AG20443 (cell line): ENCODE measurements at regions not wholly inside any gene's neighbourhood (a gene's known extent, or its start where the extent isn't known, plus 50 kb on each side); places are given as distances from the start of the nearest gene placed in this dataset.
"Not testable (repeated sequence)": the region's sequence is repeated elsewhere in the genome, so short reads cannot be mapped to it uniquely, and the experiment has no call there.

Source experiments
- DNase-seq: peaks from one replicate; pipeline ENCODE4 v3.0.0; 2012; ENCODE audit warnings: low spot score, mixed read lengths

DNA sequence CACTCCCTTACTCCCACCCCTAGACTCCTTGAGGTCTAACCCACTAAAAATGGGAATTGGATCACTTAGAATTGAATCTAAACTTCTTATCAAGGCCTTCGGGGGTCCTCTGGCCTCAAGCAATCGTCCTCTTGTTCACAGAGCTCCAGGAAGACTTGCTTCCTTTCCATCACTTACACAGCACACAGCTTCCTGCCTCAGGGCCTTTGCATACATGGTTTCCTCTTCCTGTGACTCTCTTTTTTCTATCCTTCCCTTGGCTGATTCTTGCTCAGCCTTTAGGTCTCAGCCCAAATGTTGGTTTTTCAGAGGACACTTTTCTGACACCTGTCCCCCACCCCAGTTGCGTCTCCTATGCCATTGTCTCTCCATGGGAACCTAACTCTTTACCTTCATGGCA lies 50.0 kb upstream of the ALDH1B1 start:
- DNase-seq, result no peak

DNA sequence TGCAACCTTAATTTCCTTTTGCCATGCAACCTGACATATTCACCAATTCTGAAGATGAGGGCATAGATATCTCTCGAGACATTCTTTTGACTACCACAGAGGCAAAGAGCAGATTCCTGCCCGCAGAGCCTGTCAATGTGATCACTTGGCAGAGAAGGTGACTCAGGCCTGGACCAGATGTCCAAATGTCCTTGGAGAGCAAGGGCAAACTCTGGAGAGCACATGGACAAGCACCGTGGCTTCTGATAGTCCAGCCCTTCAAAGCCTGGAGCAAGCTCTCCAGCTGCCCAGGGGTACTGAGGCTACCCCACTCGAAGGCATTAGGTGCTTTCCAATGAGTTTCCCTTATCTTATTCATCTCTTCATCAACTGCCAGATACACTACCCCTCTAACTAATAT lies 50.4 kb upstream of the ALDH1B1 start:
- peak; percentile 36 for DNase-seq

DNA sequence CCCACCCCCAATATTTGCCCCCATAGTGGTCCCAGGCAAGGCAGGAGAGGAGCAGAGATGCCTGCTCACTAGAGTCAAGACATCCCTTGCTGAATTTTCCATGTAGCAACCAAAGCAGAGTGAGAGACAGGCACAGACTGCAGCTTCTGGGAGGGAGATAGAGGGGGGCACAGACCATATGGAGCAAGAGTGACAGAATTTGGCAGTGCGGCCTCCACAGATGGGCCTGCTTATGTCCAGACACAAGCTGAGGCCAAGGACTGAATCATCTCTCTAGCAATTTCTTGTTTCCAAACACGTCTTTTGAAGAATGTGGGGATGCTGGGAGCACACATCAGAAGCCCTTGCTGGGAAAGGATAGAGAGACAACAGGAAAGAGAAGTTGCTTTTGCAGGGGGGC lies 53.0 kb upstream of the ALDH1B1 start:
- DNase-seq, result peak; percentile 90

DNA sequence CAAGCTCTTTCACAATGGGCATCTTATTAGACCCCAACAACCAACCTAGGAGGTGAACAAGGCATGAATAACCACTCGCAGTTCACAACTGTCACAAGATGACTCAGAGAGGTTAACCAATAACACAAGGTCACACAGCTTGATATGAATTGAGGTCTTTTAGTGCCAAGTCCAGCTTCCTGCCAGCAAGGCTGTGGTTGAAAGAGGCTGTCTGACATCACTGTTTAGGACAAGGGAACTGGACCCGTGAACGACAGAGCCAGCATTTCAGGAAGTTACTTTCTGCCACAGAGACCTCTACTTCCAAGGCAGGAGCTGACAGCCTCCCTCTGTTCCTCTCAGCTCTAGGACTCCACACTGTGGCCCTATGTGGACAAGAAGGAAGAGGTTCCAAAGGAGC lies 53.4 kb upstream of the ALDH1B1 start:
- peak; percentile 77 for DNase-seq

DNA sequence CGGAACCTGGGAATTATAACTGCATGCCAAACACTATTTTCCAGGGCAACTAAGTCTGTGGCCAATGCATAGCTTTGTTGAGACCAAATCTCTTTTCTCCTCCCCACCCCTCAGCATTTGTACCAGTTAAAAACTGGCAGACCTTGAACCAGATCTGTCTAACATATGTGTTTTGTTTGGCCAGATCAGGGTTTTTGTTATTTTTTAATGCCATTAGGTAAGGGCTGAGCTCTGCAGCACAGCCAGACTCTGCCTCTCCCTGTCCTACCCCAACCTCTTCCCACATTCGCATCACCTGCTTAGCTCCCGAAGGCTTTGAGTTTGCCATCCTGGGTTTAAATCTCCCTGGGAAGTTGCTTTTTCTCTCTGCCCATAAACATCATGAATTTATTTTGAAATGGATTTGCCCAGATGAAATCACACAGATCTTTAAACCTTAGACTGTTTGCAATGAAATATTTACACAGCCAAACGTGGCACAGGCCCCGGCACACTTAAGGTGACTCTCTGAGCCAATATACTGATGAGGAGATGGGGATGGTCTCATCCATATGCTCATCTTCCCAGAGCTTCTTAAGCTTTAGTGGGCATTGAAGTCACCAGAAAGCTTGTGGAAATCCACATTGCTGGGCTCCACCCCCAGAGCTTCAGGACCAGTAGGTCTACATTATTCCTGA lies 54.0 kb upstream of the ALDH1B1 start:
- DNase-seq, result no peak

DNA sequence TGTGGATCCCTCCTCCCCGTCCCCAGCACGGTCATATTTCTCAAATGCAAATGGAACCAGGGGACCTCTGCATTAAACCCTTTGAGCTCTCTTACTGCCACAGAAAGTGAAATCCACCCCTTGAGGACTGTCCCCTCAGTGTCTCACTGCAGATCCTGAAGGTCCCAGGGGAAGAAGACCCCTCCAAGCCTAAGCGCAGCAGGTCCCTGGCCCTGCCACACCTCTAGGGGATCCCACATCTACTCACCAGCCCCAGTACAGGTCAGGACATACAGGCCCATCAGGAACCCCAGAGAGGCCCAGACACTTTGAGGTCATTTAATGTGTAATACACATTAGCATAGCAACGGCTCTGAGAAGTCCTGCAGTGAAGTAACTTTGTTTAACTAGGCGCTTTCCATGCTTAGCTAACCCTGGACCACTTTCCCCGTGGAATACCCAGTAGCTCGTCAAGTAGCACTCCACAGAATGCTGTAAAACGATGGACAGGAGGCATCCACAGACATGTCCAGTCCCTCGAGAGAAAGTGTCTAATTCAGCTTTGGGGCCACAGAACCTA lies 54.7 kb upstream of the ALDH1B1 start:
- DNase-seq, result no peak

DNA sequence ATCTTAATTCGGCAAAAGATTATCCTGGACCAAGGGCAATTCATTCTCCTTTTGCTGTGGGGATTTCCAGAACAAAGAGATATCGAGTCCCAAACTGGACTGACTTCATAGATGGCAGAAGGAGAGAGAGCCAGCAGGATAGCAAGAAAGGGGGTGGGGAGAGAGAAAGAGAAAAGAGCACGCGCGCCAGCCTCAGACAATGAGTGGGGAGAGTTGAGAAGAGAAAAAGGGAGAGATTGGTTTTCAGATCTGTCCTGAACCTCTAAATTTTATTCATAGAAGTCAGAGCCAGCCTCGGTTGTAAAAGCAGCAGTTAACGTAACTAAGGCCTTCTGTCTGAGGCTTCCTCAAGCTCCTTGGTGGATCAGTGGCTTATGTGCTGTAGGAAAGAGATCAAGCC lies 55.3 kb upstream of the ALDH1B1 start:
- DNase-seq, result no peak

DNA sequence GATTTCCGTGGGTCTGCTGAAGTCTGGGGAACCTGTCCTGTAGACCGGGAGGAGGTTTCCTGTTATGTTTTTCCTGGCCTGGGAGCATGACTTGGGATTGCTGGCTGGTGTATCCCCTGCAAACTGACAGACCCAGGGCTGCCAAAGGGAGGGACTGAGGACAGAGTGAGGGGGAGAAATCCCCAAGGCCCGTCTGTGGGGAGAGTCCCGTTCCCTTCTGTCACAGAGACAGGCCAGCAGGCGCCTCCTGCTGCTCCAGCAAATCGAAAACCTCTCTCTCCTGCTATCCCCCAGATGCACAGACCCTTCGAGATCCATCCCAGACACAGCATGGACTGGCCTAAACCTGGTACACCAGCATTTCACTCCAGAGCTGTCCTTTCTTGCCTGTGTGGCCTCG lies 56.2 kb upstream of the ALDH1B1 start:
- no peak for DNase-seq

DNA sequence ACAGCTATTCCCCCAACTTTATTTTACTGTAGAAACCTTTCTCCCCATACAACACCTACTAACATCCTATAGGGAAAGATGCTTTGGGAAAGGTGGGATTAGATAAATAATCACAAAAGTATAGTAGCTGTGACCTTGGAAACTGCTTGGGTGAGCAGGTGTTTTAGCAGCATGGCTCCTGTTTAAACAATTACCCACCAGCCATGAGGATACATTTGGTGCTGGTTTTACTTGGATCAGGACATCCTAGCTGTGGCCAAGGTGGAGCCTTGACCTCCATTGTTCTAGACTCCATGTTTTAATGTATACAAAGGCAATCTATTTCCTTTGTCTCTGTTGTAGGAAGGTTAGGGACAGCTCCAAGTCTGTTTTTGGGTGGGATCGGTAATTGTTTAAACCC lies 56.8 kb upstream of the ALDH1B1 start:
- DNase-seq, result no peak

DNA sequence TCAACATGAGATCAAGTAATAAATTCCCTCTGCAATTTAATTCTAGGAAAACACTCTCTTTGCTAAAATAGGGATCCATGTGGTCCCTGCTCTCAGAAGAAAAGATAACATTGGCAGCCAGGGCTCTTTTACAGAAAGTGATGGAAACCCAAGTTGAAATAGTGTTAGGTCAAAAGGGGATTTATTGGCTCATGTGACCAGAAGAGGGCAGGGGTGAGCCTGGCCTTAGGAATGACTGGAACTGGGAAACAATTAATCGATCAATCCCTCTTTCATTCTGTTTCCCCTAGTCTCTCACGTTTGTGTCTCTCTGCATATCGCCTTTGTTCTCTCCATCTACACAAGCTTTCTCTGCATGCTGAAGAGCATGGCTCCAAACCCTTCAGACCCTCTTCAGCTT lies 58.3 kb upstream of the ALDH1B1 start:
- no peak for DNase-seq

DNA sequence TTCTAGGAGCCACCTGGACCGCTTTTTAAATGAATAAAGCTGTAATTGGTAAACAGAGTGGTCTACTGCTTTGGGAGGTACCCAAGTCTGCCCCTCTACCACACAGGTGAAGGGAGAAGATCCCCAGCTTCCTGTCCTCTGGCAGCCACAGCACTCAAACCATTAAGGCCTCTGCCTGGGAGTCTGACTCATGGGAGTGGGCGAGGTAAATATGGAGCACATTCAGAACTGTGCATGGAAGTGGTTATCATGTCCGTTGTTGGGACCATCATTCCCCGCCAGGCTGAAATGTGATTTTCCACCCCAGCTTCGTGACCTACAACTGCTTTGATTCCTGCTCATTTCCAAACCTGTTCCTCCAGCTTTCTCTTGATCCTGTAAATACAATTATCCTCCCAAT lies 59.5 kb upstream of the ALDH1B1 start:
- no peak for DNase-seq

DNA sequence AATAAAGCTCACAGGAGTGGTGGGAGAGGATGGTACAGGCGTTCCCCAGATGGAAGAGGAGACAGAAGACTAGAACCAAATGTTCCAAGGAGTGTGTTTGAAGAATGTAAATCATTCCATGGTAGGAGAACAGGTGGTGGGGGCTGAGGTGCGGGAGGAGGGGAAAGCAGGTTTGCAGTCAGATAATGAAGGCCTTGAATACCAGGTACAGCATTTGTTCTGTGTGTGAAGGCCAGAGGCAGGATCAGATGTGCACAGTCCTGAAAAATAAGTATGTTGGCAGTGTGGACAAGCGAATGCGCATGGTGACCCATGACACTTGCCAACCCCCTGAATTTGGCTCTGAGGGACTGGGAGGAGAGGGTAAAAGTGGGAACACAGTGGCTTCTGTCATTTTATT lies 59.9 kb upstream of the ALDH1B1 start:
- no peak for DNase-seq

DNA sequence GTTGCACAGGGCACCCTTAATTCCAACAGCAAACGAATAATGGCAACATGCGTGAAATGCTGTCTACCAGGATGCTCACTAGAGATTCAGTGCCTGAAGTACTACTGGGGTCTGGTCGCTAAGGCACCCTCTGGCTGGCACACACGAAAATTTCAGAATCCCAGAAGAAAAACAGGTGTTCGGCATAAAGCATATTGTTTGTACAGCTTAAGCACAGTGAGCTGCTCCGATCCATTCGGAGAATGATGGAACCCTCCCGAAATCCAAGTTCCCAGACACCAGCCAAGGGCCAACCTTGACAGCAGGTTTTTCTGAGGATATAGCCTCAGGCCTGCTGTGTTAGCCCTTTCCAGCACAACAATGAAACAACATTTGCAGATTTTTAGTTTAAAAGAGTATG lies 61.4 kb upstream of the ALDH1B1 start:
- DNase-seq, result no peak

DNA sequence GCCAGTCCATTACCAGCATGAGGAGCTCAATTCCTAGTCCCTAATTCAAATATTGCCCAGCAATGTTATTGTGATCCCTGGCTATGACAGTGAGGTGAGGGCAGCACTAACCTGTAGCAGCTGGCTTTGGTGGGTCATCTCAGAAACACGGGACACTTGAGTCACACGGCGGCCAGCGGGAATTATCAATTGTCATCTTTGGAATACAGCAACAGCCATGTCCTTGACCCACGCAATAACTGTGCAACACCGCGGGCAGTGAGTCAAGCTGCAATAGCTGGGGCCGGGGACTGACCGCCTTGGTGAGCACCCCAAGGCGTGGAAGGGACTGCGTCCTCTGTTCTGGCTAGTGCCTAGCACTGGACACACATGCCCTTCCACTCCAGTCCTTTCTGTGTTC lies 62.5 kb upstream of the ALDH1B1 start:
- no peak for DNase-seq

DNA sequence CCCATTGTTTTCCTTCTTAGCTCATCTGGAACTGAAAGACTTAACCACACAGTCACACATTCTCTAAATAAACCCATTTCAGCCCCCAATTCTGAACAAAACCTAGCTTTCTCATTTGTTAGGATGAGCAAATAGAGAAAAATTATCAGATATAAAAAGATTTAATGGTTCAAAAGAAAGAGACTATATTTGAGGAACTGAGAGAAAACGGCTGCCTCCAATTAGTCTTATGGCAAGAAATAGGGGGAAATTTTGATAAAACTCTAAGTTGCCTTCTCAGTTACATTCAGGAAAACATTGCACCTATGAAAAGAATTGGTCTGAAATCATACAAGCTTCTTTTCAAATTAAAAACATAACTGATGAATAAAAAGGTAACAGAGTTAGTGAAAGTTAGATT lies 63.7 kb upstream of the ALDH1B1 start:
- no peak for DNase-seq

DNA sequence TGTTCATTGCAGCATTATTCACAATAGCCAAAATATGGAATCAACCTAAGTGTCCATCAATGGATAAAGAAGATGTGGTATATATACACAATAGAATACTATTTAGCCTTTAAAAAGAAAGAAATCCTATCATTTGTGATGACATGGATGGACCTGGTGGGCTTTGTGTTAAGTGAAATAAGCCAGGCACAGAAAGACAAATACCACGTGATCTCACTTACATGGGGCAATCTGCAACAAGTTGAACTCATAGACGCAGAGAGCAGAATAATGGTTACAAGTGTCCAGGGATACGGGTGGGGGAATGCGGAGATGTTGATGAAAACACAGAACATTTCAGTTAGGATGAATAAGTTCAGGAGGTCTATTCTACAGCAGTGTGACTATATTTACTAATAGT lies 66.4 kb upstream of the ALDH1B1 start:
- DNase-seq, result no peak

DNA sequence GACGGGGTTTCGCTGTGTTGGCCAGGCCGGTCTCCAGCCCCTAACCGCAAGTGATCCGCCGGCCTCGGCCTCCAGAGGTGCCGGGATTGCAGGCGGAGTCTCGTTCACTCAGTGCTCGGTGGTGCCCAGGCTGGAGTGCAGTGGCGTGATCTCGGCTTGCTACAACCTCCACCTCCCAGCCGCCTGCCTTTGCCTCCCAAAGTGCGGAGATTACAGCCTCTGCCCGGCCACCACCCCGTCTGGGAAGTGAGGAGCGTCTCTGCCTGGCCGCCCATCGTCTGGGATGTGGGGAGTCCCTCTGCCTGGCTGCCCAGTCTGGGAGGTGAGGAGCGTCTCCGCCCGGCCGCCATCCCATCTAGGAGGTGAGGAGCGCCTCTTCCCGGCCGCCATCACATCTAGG lies 68.3 kb upstream of the ALDH1B1 start:
- DNase-seq, result not testable (repeated sequence)

DNA sequence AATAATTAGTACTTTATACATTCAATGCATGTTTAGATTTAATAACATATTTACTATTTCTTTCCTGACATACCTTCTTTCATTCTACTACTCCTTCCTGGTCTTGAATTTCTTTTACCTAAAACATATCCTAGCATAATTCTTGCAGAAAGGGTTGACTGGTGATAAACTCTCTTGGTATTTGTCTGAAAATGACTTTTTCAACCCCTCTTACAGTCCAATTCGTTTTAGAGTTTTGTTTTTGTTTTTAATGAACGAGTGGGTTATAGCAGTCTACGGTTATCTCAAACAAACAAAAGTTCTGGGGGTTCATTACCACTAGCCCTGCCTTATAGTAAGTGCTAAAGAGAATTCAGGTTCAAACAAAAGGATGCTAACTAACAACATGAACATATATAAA lies 69.6 kb upstream of the ALDH1B1 start:
- DNase-seq, result no peak

DNA sequence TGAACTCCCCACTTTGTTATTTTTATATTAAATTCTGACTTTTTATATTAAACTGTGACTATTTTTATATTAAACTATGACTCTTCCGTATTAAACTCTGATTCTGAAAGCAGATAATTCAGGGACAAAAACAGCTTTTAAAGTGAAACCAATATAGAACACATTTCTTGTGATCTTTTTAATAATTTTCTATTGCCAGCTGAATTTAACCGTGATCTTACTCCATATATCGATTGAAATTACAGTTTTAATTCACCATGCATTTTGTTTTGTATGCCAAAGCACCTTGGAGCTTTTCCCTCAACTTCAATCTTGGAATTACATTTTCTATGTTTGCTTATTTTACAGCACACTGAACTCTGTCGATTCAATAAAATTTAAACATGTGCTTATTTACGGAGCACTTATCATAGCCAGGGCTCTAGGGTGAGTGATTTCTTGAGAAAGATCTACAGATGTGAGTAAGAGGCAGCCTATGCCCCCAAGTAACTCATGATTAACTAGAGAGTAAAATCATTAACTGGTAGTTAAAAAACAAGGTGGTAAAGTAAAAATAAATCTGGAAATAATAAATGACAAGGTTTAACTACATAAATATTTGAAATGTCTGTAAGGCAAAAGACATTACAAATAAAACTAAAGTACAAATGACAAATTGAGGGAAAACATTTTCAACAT lies 72.9 kb upstream of the ALDH1B1 start:
- DNase-seq, result no peak

DNA sequence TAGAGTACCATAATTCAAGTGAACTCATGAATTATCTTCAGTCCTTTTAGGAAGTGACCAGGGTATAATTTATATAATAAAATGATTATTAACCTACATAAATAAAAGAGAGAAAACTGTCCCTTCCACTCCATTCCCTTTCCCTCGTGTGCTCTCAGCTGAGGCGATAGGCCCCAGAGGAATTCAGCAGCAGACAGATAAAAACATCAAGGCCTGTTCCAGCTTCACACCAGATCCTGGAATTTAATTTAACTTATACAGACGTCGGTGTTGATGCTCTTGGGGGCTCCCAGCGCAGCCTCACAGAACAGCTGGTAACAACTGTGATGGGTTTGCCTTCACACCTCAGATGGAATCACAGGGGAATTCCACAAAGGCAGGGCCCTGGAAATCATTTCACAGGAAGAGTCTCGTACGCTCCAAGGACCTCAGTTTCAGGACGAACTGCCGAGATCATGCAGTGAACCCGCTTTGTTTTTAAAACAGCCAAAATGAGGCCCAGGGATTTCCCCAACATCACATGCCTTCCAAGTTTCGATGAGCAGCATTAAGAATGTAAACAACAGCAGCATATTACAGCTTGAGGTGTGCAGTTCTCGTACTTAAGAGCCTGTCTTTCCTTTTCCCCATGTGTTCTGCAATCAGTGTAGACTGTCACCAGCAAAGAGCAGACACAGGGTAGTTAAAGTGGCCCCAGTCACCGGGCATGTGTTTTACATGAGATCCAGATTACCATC lies 73.6 kb upstream of the ALDH1B1 start:
- no peak for DNase-seq

DNA sequence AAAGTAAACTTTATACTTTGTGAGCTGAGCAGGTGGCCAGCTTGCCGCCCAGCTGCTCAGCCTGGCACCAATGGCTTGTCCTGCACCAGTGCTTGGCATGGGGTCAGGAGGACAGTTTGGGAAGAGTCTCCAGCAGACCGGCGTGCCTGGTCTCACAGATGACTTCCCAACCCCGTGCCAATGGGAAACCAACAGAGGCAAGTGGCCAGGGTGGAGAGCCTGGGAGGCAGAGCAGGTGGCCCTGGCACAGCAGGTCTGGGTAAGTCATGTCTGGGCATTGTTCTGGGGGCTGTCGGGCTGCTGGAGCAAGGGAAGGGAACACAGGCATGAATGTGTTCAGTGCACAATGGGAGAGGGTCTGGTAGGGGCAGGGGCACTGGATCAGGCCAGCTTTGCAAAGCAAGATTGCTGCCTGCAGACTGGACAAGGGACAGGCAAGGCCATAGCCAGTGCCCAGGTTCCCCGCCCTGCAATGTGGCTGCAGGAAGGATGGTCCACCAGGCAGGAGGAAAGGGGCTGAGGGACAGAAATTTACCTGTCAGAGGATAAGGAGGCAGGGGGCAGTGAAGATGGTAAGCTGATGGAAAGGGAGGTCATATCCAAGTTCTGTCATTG lies 76.2 kb upstream of the ALDH1B1 start:
- no peak for DNase-seq

DNA sequence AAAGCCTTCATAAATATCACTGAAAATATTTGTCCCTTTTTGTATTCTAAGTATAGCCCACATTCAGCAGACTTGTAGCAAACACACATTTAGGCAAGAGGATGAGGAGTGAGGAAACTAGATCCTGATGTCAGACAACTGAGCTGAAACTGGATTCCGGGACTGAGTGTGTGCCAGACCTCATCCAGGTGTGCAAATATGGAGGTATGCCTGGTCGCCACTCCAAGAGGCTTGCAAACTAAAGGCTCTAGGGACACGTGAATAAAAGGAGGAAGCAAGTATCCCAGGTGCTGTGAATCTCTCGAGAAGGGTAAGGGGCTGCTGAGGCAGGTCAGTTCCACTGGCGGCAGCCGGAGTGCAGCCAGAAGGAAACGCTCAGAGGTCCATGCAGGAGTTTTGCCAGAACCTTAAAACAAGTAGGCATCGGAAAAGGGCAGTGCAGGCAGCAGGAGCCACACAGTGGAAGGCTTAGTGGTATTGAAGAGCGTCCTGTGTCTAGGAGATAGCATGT lies 77.4 kb upstream of the ALDH1B1 start:
- no peak for DNase-seq

DNA sequence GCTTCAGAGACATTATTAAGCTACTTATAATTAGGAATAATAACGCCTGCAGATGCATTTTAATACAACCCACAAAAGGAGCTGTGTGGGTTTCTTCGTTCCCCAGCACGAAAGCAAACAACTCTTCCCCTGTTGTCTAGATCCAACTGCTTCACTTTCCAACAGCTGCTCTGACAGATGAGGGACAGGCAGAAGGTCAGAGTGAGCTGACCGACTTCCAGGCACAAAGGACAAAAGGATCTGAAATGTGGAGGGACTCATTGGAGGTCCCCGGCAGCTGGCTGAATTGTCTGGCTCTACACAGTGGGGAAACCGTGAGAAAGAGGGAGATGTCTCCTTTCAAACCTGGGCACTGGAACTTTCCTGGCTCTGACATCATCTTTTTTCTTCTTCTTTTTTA lies 79.1 kb upstream of the ALDH1B1 start:
- DNase-seq, result no peak
